SH-SY5Y (cell line): ENCODE measurements at regions not wholly inside any gene's neighbourhood (a gene's known extent, or its start where the extent isn't known, plus 50 kb on each side); places are given as distances from the start of the nearest gene placed in this dataset.

ENCODE experiments used
- GATA2 ChIP-seq: IDR thresholded peaks from 2 replicates; pipeline ENCODE4 v1.6.1; 2011; ENCODE audit warnings: mild to moderate bottlenecking, low read depth, low read length
- GATA3 ChIP-seq: IDR thresholded peaks from 2 replicates; pipeline ENCODE4 v1.6.1; 2011; ENCODE audit warnings: low read depth, mild to moderate bottlenecking, low read length, moderate library complexity

DNA sequence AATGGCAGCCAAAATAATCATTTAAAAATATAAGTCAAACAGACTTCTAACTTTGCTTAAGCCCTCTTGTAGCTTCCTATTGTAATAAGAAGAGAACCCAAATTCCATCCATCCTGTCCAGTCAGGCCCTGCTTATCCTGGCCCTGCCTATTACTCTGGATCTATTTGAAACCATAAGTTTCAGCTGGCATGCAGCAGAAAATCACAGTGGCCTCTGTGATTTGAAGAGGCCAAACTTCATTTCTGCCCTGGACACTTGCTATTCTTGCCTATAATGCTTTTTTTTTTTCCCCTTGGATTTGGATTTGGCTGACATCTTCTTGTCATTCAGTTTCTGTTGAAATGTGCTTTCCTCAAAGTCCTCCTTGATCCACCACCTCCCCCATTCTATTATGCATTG is 642.8 kb downstream of the USP25 start:
- no peak for TF ChIP-seq GATA2
- no peak for TF ChIP-seq GATA3
